HG03342 (cell line): ENCODE measurements at regions not wholly inside any gene's neighbourhood (a gene's known extent, or its start where the extent isn't known, plus 50 kb on each side); places are given as distances from the start of the nearest gene placed in this dataset.
A peak's percentile ranks its signal among the peaks of the same experiment; 100 is the strongest.

Source experiments
- ATAC-seq: cut with Tn5 transposase; IDR thresholded peaks from one replicate; pipeline ENCODE4 v1.9.1; 2021; ENCODE audit warnings: mild to moderate bottlenecking, moderate library complexity; ENCODE audit not compliant: unreplicated experiment

DNA sequence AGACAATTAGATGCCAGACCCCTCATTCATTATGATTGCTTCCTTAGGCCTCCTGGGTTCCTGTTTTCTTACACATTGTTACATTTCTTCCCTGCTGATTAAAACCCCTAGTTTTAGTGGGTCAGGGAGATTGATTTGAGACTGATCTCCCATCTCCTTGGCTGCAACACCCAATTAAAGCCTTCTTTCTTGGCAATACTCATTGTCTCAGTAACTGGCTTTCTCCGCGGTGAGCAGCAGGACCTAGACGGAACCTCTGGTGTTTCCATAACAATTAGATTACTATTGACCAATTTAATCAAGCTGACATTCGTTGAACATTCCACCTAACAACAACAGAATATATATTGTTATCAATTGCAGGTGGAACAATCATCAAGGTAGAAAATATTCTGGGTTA is 1676.4 kb upstream of the SLC39A10 start:
- no peak for ATAC-seq

DNA sequence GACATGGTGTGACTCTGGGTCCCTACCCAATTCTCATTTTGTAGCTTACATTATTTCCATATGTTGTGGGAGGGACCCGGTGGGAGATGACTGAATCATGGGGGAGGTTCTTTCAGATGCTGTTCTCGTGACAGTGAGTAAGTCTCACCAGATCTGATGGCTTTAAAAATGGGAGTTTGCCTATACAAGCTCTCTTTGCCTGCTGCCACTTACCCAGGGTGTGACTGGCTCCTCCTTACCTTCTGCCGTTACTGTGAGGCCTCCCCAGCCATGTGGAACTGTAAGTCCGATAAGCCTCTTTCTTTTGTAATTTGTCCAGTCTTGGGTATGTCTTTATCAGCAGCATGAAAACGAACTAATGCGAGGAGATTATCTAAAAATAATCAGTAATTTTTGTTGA is 1683.2 kb upstream of the SLC39A10 start:
- ATAC-seq, result no peak

DNA sequence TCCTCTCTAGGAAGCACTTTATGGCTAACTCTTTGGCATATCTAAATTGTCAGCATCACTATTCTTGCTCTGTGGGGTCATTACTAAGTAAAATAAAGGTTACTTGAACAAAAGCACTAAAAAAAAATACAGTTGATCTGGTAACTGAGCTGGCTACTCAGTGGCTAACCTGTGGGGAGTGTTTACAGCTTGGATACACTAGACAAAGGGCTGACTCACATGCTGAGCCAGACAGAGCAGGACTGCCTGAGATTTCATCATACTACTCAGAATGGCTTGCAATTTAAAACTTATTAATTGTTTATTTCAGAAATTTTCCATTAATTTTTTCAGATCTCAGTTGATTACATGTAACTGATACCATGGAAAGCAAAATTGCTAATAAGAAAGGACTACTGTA is 1690.4 kb upstream of the SLC39A10 start:
- ATAC-seq, result no peak

DNA sequence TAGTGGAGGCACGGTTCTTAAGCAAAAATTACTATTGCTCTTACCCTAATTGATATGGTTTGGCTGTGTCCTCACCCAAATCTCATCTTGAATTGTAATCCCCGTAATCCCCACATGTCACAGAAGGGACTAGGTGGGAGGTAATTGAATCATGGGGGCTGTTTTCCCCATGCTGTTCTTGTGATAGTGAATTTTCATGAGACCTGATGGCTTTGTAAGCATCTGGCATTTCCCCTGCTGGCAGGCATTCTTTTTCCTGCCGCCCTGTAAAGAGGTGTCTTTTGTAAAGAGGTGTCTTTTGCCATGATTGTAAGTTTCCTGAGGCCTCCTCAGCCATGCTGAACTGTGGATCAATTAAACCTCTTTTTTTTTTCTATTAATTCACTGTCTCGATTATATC is 1691.8 kb upstream of the SLC39A10 start:
- no peak for ATAC-seq

DNA sequence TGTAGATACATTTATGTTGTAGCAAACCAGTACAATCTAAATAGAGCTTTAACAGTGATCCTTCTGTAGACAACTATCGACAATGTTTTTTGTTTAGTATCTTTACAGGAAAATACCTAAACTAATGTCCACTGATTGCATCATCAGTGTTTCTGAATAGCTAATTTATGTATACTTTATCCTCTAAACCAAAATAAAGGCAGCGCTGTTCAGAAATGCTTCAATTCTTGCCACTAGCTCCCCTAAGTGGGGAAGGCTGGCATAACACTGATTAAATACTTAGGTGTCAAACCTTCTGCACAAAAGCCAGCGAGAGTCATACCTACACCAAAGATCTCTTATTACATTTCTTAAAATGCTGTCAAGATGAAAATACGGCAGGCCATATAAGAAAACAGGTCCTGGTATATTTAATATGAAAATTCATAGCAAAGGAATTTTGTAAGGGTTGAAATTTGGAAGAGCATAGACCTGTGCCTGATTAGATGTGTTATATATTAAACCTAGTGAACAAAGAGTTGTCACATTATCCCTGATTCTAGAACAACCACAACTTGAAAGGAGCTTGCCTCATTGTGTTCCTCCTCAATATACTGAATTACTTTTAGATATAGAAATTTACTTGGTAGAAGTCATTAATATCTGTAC is 1693.4 kb upstream of the SLC39A10 start:
- ATAC-seq, result peak; percentile 66

DNA sequence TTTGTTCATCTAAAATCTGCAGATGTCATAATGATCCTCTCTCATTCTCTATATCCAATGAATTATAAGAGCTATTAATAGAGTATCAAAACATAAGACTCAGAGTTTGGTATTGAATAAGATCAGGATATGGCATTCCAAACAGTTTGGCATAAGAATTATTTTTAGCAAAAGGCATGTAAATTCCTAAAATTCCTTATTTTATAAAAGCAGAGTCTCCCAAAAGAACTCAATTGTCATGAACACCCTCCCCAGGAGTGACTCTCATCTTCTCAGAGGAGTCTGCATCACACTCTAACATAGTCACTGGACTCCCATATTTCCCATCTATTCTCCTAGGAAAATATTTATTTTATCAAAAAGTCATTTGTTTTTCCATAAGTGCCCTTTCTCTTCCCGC is 1710.2 kb upstream of the SLC39A10 start:
- no peak for ATAC-seq

DNA sequence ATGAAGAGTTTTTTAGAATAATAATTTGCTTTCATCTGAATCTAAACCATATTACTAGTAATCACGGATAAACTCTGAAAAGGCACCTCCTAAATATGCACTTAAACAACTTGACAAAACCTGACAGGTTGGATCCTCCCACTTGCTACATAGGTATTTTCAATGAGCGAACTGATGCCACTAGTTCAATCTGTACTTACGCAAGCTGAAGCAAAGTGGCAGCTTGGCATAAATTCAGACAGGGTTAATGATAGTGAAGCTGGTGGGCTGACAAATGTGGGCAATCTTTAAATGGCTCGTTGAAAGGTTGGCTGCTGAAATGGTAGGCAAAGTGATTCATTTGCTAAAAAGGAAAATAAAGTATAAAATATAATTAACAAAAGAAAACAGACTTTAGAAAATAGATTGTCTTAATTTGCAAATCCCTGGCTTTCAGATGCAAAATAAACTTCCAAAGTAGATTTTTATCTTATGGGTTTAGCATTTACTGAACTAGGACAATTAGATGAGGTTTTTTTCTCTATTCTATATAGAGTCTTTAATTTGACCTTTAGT is 1713.5 kb upstream of the SLC39A10 start:
- ATAC-seq, result no peak

DNA sequence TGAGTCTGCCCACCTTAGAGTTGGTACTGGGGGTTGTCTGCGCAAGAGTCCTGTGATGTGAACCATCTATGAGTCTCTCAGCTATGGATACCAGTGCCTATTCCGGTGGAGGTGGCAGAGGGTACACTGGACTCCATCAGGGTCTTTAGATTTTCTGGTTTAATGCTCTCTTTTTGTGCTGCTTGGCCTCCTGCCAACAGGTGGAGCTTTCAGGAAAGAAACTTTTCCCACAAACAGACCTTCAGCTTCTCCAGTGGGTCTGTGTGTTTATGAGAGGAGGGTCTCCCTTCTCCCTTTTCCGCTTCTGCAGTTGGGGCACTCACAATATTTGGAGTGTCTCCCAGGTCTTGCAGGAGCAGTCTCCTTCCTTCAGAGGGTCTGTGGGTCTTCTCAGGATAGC is 1721.9 kb upstream of the SLC39A10 start:
- ATAC-seq, result no peak

DNA sequence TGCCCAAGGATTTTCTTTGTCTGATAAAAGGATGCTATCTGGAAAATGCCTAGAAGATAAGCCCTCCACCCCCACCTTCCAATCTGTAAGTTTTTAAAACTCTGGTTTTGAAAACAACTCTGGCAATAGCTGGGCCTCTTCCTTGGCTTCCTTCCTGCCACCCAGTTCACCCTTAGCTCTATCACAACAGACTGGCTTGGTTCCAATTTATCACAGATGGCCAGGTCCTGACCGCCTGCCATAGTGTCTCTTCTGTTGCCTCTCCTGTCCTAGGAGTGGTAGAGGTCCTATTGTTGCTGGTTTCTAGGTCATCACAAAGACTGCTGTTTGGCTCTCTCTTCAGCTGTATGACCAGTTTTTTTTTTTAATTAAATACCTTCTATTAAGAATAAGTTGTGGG is 1727.9 kb upstream of the SLC39A10 start:
- no peak for ATAC-seq

DNA sequence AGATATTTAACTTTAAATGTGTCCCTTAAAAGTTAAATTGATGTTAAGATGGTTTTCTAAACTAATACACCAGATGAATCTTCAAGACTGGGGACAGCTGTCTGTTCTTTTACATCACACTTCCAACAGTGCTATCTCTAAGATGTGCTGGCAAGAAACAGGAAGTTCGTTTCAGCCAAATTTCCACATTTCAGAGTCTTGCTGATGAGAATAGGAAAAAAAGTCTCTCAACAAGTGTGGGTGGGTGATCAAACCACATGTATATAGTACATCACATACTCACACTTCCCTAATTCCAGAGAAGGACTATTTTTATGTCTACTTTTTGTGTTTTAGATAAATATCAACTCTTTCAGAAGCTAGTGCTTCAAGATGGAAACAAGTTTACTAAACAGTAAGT is 1712.8 kb upstream of the TMEFF2 start:
- no peak for ATAC-seq

DNA sequence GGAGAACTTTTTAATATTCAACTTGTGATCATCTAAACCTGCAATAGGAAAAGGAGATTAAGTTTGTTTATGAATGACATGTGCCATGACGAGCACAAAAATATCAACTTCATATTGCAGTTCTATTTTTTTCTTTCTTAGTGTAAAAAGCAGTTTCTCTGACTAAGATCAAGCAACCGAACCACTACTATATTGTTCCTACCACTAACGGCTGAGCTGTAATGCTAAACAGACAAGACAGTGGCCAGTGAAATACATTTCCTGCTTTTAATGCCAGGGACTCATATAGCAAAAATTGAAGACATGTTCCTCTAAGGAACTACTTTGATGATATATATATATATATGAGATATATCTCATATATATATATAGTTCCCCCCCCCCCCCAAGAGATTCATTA is 1705.6 kb upstream of the TMEFF2 start:
- ATAC-seq, result no peak

DNA sequence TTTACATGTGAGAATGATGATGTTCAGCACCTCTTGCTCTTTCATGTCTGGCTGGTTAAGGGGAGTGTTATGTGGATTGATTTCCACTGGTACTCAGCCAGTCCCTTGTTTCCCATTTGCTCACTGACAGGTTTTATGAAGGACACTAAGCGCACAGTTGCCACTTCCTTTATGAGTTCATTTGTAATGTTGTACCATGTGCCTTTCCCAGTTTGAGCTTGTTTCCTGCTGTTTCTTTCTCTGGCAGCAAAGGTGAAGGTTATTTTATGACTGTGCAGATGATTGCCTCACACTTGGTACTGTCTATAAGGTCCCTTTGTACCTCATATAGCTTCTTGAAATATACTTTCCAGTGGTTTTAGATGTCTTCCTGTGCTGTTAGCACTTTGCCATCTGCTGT is 1700.5 kb upstream of the TMEFF2 start:
- ATAC-seq, result no peak

DNA sequence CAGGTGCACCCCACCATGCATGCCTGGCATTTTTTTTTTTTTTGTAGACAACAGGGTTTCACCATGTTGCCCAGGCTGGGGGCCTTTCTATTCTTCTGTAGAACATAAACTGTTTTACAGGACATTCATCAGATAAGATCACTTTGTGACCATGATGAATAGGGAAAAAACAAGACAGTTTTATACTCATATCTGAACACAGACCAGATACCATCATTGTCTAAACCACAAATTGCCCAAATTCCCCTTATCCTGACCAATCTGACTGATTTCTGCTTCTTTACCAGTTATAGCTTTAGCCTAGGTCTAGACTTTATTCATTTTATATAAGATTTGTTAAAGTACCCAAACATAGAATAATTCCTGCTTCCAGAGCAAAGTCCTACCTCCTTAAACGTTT is 1699.3 kb upstream of the TMEFF2 start:
- no peak for ATAC-seq

DNA sequence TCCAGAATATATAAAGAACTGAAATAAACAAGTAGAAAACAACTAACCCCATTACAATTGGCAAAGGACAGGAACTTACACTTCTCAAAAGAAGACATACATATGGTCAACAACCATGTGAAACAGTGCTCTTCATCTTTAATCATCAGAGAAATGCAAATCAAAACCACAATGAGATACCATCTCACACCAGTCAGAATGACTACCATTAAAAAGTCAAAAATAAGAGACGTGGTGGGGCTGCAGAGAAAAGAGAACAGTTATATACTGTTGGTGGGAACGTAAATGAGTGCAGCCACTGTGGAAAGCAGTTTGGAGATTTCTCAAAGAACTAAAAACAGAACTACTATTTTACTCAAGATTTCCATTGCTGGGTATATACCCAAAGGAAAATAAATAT is 1696.3 kb upstream of the TMEFF2 start:
- no peak for ATAC-seq

DNA sequence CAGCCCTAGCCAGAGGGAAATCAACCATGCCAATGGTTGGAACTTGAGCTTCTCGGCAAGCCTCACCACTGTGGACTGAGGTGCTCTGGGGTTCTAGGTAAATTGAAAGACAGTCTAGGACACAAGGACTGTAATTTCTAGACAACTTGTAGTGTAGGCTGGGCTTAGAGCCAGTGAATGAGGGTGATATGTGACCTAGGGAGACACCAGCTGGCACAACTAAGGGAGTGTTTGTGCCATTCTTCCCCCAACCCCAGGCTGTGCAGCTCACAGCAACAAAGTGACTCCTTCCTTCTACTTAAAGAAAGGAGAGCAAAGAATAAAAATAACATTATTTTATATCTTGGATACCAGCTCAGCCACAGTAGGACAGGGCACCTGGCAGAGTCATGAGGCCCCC is 1690.7 kb upstream of the TMEFF2 start:
- no peak for ATAC-seq

DNA sequence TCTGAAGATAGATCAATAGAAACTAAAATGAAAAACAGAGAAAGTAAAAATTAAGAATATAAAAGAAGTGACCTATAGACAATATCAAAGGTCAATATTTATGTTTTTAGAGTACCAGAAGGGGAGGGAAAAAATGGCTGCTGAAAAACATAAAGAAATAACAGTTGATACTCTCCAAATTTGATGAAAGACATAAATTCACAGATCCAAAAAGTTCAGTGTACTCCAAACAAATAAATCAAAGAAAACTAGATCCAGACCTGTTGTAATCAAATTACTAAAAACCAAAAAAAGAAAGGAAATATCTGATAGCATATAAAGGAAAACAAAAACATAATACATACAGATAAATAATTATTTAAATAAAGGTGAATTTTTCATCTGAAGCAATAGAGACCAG is 1689.1 kb upstream of the TMEFF2 start:
- ATAC-seq, result no peak

DNA sequence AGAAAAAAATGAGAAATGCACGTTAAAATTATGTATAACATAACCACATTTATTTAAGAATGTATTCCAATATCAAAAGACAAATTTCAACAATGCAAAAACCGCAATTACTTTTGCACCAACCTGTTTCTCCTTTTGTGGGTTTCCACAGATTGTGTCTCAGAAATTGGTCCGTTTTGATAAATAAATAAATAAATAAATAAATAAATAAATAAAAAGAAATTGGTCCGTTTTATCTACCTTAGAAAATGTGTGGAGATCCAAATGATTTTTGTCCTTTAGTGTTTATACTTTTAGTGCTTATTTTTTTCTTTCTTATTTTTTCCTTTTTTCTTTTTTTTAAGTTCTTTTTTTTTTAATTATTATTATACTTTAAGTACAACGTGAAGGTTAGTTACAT is 1682.2 kb upstream of the TMEFF2 start:
- no peak for ATAC-seq

DNA sequence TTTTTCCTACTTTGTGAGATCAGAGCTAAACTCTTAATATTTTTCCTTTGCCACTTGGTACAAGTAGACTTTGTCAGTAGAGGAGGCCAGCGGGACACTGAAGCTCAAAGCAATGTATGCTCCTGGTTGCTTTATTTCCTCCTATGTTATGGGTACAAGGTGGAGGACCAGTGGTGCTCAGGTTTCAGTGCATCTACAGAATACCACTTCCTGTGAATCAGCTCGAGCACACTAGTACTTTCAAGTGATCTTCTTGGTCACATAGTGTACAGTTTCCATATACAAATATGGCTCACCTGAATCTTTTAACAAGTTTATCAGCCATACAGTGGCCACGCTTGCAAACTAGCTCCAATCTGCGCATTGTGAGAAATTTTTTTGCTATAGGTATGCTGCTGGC is 1674.8 kb upstream of the TMEFF2 start:
- no peak for ATAC-seq

DNA sequence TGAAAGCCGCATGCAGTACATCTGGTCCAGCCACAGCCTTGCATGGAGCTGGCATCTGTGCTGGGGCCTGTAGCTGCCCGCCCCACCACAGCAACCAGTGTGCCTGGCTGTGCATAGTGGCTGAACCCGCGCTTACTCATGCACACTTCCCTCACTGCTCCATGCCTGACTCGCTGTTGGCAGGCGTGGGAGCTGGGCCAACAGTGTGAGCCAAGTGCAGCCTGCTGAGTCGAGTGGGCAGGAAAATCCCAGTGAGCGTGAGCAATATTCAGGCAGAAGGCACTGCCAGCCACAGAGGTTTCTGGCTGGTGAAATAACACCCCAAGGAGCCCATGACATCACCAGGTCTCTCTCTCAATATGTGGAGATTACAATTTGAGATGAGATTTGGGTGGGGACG is 1674.1 kb upstream of the TMEFF2 start:
- no peak for ATAC-seq

DNA sequence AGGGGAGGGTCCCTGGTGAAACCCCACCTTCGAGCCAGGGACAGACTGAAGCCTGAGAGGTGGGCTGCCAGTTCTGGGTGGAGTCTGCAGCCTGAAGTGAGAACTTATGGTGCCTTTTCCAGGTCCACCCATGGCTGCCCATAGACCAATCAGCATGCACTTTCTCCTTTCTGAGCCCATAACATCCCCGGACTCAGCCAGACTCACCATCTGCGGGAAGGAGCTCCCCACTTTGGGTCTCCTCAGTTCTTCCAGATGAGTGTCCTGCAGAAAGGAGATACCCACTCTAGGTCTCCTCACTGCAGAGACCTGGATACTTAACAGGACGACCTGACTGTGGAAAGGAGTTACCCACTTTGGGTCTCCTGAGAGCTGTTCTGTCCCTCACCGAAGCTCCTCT is 1673.4 kb upstream of the TMEFF2 start:
- ATAC-seq, result no peak

DNA sequence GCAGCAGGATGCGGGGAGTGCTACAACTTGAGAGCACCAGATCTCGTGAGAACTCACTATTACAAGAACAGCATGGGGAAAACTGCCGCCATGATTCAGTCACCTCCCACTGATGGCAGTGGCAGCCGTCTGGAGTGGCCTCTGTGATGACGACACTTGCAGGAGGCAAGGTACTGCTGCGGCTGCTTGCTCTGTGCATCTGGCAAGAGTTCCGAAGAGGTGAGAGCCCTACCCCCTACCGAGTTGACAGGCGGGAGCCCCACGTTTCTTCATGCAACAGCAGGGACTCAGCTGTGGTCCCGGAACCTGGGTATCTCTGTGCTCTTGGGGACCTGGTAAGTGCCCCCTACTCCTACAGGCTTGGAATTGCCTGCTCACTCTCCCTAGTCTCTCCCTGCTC is 1672.7 kb upstream of the TMEFF2 start:
- ATAC-seq, result no peak

DNA sequence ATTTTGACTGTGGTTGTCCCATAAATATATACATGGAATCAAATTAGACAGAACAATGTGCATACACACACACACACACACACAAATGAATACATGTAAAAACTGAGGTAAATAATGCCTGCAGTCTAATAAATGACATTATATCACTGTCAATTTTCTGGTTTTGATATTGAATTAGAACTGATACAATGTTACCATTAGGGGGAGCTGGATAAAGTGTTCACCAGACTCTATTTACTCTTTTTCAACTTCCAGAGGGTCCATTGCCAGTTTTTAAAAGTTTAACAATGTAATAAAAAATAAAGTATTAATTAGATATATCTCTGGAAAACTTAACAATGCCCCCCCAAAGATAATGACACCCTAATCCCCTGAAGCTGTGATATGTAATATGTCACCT is 1666.8 kb upstream of the TMEFF2 start:
- ATAC-seq, result no peak

DNA sequence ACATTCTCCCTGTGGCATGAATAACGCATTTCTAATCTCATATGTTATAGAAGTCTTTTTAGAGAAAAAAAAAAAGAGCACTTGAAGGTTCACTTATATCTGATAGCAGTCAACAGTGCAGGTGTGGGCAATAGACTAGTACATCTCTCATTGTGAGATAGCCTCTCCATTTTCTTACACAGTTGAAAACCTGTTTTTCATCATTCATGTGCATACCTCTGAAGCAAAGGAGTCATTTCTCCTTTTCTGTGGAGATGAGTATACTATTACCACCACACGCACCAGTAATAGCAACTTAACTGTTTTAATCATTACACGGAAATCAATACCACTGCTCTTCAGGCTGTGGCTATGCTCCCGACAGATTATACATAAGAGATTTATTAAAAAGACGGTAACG is 1653.3 kb upstream of the TMEFF2 start:
- ATAC-seq, result no peak
